Mucosa of descending colon (tissue), 3 donors: ENCODE measurements at regions not wholly inside any gene's neighbourhood (a gene's known extent, or its start where the extent isn't known, plus 50 kb on each side); places are given as distances from the start of the nearest gene placed in this dataset.

Experiments
- ATAC-seq: fragments of 200-7000 bp; cut with Tn5 transposase; one replicate; pipeline ENCODE4 v1.9.1; 2020; ENCODE audit warnings: mild to moderate bottlenecking, moderate library complexity
- DNase-seq, 3 donors: peaks; one replicate each; pipeline ENCODE4 v3.0.0-alpha.2; 2020
- H3K36me3 ChIP-seq: fragments of 200-600 bp; one replicate; pipeline ENCODE4 v1.8.0; 2021; ENCODE audit warnings: low read depth, mild to moderate bottlenecking
- H3K4me1 ChIP-seq: fragments of 200-600 bp; one replicate; pipeline ENCODE4 v1.8.0; 2021; ENCODE audit warnings: low read depth, mild to moderate bottlenecking
- H3K4me3 ChIP-seq: fragments of 200-600 bp; one replicate; pipeline ENCODE4 v1.8.0; 2021; ENCODE audit warnings: mild to moderate bottlenecking
- H3K9me3 ChIP-seq: fragments of 200-600 bp; one replicate; pipeline ENCODE4 v1.8.0; 2021; ENCODE audit warnings: mild to moderate bottlenecking
- intact Hi-C, 2 donors: fragments of 100-400 bp; cut with DNase I in 1 of 2; cut with micrococcal nuclease in 1 of 2; formaldehyde crosslinking; loops; one replicate each; pipeline versions ENCODE4 v1.11.0 to v1.11.1; 2022; cut with DNase I, micrococcal nuclease
- TF ChIP-seq, protein P1 (sequence below): fragments of 200-600 bp; IDR thresholded peaks from one replicate; pipeline ENCODE4 v1.8.0; 2022; ENCODE audit warnings: antibody characterized with exemption, mild to moderate bottlenecking
- donor health status: DM: no; HTN: no; CAD: no; lungs with moderate emphysema.
- donor health status: DM: no; HTN: no; CAD: no.
- donor health status: DM: no; HTN: yes; CAD: no.

GRCh38 chr3:132916096-132916495 lies 122.1 kb upstream of the TMEM108 start:
- DNase-seq (no peak), ATAC-seq (no peak)
- H3K4me1 ChIP-seq, result no peaks in the 10 kb centered on the region
- intact Hi-C loops, result no loop called here
- no peaks in the 10 kb centered on the region for H3K9me3 ChIP-seq
- no peaks in the 10 kb centered on the region for H3K36me3 ChIP-seq
- TF ChIP-seq, protein P1, sequence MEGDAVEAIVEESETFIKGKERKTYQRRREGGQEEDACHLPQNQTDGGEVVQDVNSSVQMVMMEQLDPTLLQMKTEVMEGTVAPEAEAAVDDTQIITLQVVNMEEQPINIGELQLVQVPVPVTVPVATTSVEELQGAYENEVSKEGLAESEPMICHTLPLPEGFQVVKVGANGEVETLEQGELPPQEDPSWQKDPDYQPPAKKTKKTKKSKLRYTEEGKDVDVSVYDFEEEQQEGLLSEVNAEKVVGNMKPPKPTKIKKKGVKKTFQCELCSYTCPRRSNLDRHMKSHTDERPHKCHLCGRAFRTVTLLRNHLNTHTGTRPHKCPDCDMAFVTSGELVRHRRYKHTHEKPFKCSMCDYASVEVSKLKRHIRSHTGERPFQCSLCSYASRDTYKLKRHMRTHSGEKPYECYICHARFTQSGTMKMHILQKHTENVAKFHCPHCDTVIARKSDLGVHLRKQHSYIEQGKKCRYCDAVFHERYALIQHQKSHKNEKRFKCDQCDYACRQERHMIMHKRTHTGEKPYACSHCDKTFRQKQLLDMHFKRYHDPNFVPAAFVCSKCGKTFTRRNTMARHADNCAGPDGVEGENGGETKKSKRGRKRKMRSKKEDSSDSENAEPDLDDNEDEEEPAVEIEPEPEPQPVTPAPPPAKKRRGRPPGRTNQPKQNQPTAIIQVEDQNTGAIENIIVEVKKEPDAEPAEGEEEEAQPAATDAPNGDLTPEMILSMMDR, result no peak
- no peak overlapping the region for H3K4me3 ChIP-seq

DNA sequence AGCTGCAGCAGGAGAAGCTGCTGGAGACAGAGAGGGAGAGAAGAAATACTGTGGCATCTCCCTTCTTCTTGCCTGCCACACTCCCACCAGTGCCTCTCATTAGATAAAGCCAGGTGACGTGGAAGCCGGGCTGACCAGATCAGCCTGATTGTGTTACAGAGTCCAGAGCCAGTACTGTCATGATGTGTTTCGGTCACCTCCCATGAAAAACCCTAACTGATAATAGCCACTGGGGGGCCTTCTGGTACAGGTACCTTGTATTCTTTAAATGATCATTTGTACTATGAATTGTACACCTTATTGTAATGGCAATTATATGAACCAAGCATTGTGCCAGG lies 125.8 kb upstream of the TMEM108 start:
- intact Hi-C loops, result no loop called here

GRCh38 chr3:132911741-132912415 lies 126.3 kb upstream of the TMEM108 start:
- TF ChIP-seq, protein P1, result no peak
- DNase-seq (no peak), ATAC-seq (no peak)
- Histone ChIP-seq H3K36me3 (no peaks in the 10 kb centered on the region), H3K4me3 (no peak overlapping the region), H3K4me1 (no peaks in the 10 kb centered on the region), H3K9me3 (no peaks in the 10 kb centered on the region)
- intact Hi-C loops, result no loop called here

More for the DNA sequence above, 125.8 kb upstream of the TMEM108 start:
- H3K4me1 ChIP-seq, result no peaks in the 10 kb centered on the region
- DNase-seq (no peak), ATAC-seq (no peak)
- TF ChIP-seq, protein P1, result no peak
- no peaks in the 10 kb centered on the region for H3K9me3 ChIP-seq
- no peak overlapping the region for H3K4me3 ChIP-seq
- no peaks in the 10 kb centered on the region for H3K36me3 ChIP-seq

- H3K36me3 ChIP-seq, result no peaks in the 10 kb centered on the region
- no peak overlapping the region for H3K4me3 ChIP-seq
- no peaks in the 10 kb centered on the region for H3K4me1 ChIP-seq
- intact Hi-C loops, result no loop called here
- DNase-seq, result no peak
- no peaks in the 10 kb centered on the region for H3K9me3 ChIP-seq
- ATAC-seq, result no peak
- TF ChIP-seq, protein P1, result no peak
Observed at GRCh38 chr3:132907293-132907692, 130.9 kb upstream of the TMEM108 start.

- Histone ChIP-seq H3K4me1 (no peaks in the 10 kb centered on the region), H3K9me3 (no peaks in the 10 kb centered on the region), H3K4me3 (no peak overlapping the region), H3K36me3 (no peaks in the 10 kb centered on the region)
- TF ChIP-seq, protein P1, result no peak
- intact Hi-C loops, result no loop called here
- ATAC-seq (no peak), DNase-seq (no peak)
Observed at GRCh38 chr3:132900481-132900880, 137.7 kb upstream of the TMEM108 start.

GRCh38 chr3:132898141-132898540 lies 140.1 kb upstream of the TMEM108 start:
- intact Hi-C loops, result no loop called here
- Histone ChIP-seq H3K4me1 (no peaks in the 10 kb centered on the region), H3K9me3 (no peaks in the 10 kb centered on the region), H3K4me3 (no peak overlapping the region), H3K36me3 (no peaks in the 10 kb centered on the region)
- TF ChIP-seq, protein P1, result no peak
- DNase-seq (no peak), ATAC-seq (no peak)
